ENCODE measurements at regions not wholly inside any gene's neighbourhood (a gene's known extent, or its start where the extent isn't known, plus 50 kb on each side); places are given as distances from the start of the nearest gene placed in this dataset.

DNA sequence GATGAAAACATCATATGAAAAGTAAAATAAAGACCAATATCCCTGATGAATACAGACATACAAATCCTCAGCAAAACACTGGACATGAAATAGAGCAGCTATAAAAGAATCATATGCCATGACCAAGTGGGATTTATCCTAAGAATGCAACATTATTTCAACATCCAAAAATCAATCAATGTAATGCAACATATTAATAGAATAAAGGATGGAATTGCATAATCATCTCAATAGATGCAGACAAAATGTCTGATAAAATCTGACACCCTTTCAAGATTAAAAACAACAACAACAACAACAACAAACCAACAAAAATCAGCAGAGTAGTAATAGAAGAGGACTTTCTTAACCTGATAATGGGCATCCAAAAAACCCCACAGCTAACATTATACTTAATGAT lies 63.8 kb upstream of the IL1R1 start:
- H3K4me3 Mint-ChIP-seq: no peak overlapping the region
- POLR2A ChIA-PET: no interaction called here
- H3K9me3 Mint-ChIP-seq: peaks cover 4% of the 10 kb centered on the region
- intact Hi-C loops (cut with micrococcal nuclease): no loop called here
- H3K27me3 Mint-ChIP-seq: peaks cover 2% of the 10 kb centered on the region
- H3K27ac Mint-ChIP-seq: no peak overlapping the region
- peaks cover 52% of the 10 kb centered on the region for H3K4me1 Mint-ChIP-seq (ENCODE audit: low read depth)
- CTCF ChIA-PET: interaction anchor here (0.6 to 1.7 kb wide), 3 partner anchors 15 to 277 kb away, joined by 3 to 5 read pairs (median 4); partner anchors contain the start of gene IL18R1
- DNase-seq: no peak
- peaks cover 3% of the 10 kb centered on the region for H3K36me3 Mint-ChIP-seq

- Mint-ChIP-seq H3K27me3 (no peaks in the 10 kb centered on the region), H3K4me3 (no peak overlapping the region), H3K9me3 (peaks cover 4% of the 10 kb centered on the region), H3K36me3 (peaks cover 3% of the 10 kb centered on the region), H3K4me1 (ENCODE audit: low read depth) (peaks cover 62% of the 10 kb centered on the region), H3K27ac (peak overlapping the region; percentile 85)
- POLR2A ChIA-PET: interaction anchor here (1.6 to 4.9 kb wide), 2 partner anchors 18 to 80 kb away, joined by 3 to 76 read pairs; no protein-coding TSS in a partner anchor
- CTCF ChIA-PET: interaction anchor here (0.6 to 1.4 kb wide), 4 partner anchors 17 to 197 kb away, joined by 3 read pairs; no protein-coding TSS in a partner anchor
- DNase-seq: no peak
- intact Hi-C loops (cut with micrococcal nuclease): loop anchor here (5.0 kb wide), 1 partner anchor 363 kb away; no protein-coding TSS in a partner anchor
These were observed 61.9 kb upstream of the IL1R1 start for GRCh38 chr2:102080451-102081242.

- Mint-ChIP-seq H3K4me3 (no peak overlapping the region), H3K27me3 (no peaks in the 10 kb centered on the region), H3K36me3 (peaks cover 3% of the 10 kb centered on the region), H3K4me1 (ENCODE audit: low read depth) (peaks cover 64% of the 10 kb centered on the region), H3K9me3 (peaks cover 4% of the 10 kb centered on the region), H3K27ac (peak overlapping the region; percentile 85)
- CTCF ChIA-PET: interaction anchor here (0.6 to 1.4 kb wide), 3 partner anchors 17 to 198 kb away, joined by 3 read pairs; no protein-coding TSS in a partner anchor
- intact Hi-C loops (cut with micrococcal nuclease): loop anchor here (5.0 kb wide), 1 partner anchor 364 kb away; no protein-coding TSS in a partner anchor
- no peak for DNase-seq
- POLR2A ChIA-PET: interaction anchor here (4.9 kb wide), 1 partner anchor 19 kb away, joined by 76 read pairs; no protein-coding TSS in a partner anchor
These were observed 61.4 kb upstream of the IL1R1 start for GRCh38 chr2:102081243-102081522.

- peak overlapping the region; percentile 85 for H3K27ac Mint-ChIP-seq
- H3K4me1 Mint-ChIP-seq (ENCODE audit: low read depth): peaks cover 64% of the 10 kb centered on the region
- no peaks in the 10 kb centered on the region for H3K27me3 Mint-ChIP-seq
- peaks cover 4% of the 10 kb centered on the region for H3K9me3 Mint-ChIP-seq
- ChIA-PET CTCF (interaction anchor here (0.7 to 2.1 kb wide), 4 partner anchors 18 to 198 kb away, joined by 3 to 9 read pairs (median 4); no protein-coding TSS in a partner anchor), POLR2A (interaction anchor here (4.9 kb wide), 1 partner anchor 19 kb away, joined by 76 read pairs; no protein-coding TSS in a partner anchor)
- no peak overlapping the region for H3K4me3 Mint-ChIP-seq
- intact Hi-C loops (cut with micrococcal nuclease): loop anchor here (2.0 to 5.0 kb wide), 3 partner anchors 61 to 364 kb away; no protein-coding TSS in a partner anchor
- peaks cover 3% of the 10 kb centered on the region for H3K36me3 Mint-ChIP-seq
- DNase-seq: no peak
These were observed 60.9 kb upstream of the IL1R1 start for GRCh38 chr2:102081606-102082005.

- intact Hi-C loops (cut with micrococcal nuclease): loop anchor here (1.0 to 5.0 kb wide), 14 partner anchors 13 to 365 kb away; no protein-coding TSS in a partner anchor
- peak overlapping the region; percentile 57 for H3K4me3 Mint-ChIP-seq
- POLR2A ChIA-PET: interaction anchor here (0.7 to 4.9 kb wide), 20 partner anchors 9 to 254 kb away, joined by 3 to 76 read pairs (median 4); partner anchors contain the start of gene IL1R1
- H3K27ac Mint-ChIP-seq: peak overlapping the region; percentile 92
- CTCF ChIA-PET: interaction anchor here (0.5 to 2.4 kb wide), 14 partner anchors 18 to 356 kb away, joined by 3 to 19 read pairs (median 4); no protein-coding TSS in a partner anchor
- DNase-seq: peak; percentile 80
- H3K4me1 Mint-ChIP-seq (ENCODE audit: low read depth): peaks cover 64% of the 10 kb centered on the region
- peaks cover 8% of the 10 kb centered on the region for H3K9me3 Mint-ChIP-seq
- H3K27me3 Mint-ChIP-seq: no peaks in the 10 kb centered on the region
- H3K36me3 Mint-ChIP-seq: peaks cover 3% of the 10 kb centered on the region
These were observed 59.8 kb upstream of the IL1R1 start for GRCh38 chr2:102082571-102083392.

DNA sequence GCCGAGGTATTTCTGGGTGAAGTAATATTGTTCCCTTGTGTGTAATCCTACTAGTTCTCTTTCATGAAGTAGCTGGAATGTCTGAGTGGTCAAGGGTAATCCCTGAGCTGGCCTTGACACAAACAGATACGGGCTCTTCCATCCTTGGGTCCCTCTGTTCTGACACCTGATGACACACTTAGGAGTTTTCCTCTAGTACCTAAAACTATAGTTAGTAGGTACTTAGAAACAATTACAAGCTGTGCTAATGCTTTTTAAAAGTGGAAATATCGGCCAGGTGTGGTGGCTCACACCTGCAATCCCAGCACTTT lies 59.2 kb upstream of the IL1R1 start:
- peak overlapping the region; percentile 57 for H3K4me3 Mint-ChIP-seq

GRCh38 chr2:102084651-102085050 lies 57.9 kb upstream of the IL1R1 start:
- H3K4me1 Mint-ChIP-seq (ENCODE audit: low read depth): peaks cover 56% of the 10 kb centered on the region
- no peaks in the 10 kb centered on the region for H3K27me3 Mint-ChIP-seq
- intact Hi-C loops (cut with micrococcal nuclease): loop anchor here (5.0 kb wide), 1 partner anchor 367 kb away; no protein-coding TSS in a partner anchor
- ChIA-PET CTCF (interaction anchor here (2.4 kb wide), 1 partner anchor 156 kb away, joined by 15 read pairs; no protein-coding TSS in a partner anchor), POLR2A (interaction anchor here (2.8 to 4.9 kb wide), 2 partner anchors 20 to 22 kb away, joined by 28 to 76 read pairs; no protein-coding TSS in a partner anchor)
- H3K9me3 Mint-ChIP-seq: peaks cover 11% of the 10 kb centered on the region
- no peak overlapping the region for H3K4me3 Mint-ChIP-seq
- H3K36me3 Mint-ChIP-seq: peaks cover 3% of the 10 kb centered on the region
- no peak overlapping the region for H3K27ac Mint-ChIP-seq
- no peak for DNase-seq

More for the DNA sequence above, 59.2 kb upstream of the IL1R1 start:
- peaks cover 3% of the 10 kb centered on the region for H3K36me3 Mint-ChIP-seq
- peaks cover 11% of the 10 kb centered on the region for H3K9me3 Mint-ChIP-seq
- H3K27me3 Mint-ChIP-seq: no peaks in the 10 kb centered on the region
- POLR2A ChIA-PET: interaction anchor here (0.6 to 4.9 kb wide), 18 partner anchors 9 to 253 kb away, joined by 3 to 76 read pairs (median 4); partner anchors contain the start of gene IL1R1
- peak overlapping the region; percentile 92 for H3K27ac Mint-ChIP-seq
- CTCF ChIA-PET: interaction anchor here (0.5 to 2.4 kb wide), 13 partner anchors 17 to 273 kb away, joined by 3 to 19 read pairs (median 4); no protein-coding TSS in a partner anchor
- peaks cover 64% of the 10 kb centered on the region for H3K4me1 Mint-ChIP-seq (ENCODE audit: low read depth)
- DNase-seq: no peak
- intact Hi-C loops (cut with micrococcal nuclease): loop anchor here (1.0 to 5.0 kb wide), 14 partner anchors 12 to 366 kb away; no protein-coding TSS in a partner anchor

- Mint-ChIP-seq H3K36me3 (peaks cover 3% of the 10 kb centered on the region), H3K4me1 (ENCODE audit: low read depth) (peaks cover 51% of the 10 kb centered on the region), H3K27me3 (no peaks in the 10 kb centered on the region), H3K4me3 (no peak overlapping the region), H3K27ac (no peak overlapping the region), H3K9me3 (peaks cover 13% of the 10 kb centered on the region)
- CTCF ChIA-PET: no interaction called here
- POLR2A ChIA-PET: interaction anchor here (1.0 kb wide), 1 partner anchor 23 kb away, joined by 5 read pairs; no protein-coding TSS in a partner anchor
- intact Hi-C loops (cut with micrococcal nuclease): no loop called here
- no peak for DNase-seq
These were observed 57.3 kb upstream of the IL1R1 start for GRCh38 chr2:102085238-102085637.

DNA sequence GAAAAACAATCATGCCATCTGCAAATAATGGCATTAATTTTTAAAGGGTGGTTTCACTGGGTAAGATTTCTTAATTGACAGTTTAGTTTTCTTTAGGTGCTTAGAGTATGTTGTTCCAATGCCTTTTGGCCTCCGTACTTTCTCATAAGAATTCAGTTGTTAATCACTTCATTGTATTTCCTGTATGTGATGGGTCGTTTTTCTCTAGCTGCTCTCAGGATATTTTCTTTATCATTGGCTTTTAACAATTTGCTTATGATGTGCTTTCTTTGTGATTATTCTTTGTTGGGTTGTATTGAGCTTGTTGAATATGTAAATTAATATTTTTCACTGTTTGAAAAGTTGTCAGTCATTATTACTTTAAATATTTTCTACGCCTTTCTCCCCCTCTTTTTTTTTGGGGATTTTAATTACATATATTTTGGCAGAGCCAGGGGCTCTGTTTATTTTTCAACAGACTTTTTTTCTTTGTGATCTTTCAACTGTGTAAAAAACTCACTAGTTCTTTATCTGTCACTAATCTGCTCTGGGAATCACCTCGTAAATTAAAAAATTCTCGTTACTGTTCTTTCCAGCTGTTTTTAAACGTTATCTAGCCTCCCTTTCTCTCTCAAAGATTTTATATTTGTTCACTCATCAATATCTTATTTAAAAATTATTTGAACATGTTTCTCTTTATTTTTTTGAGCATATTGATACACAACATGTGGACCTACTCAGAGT lies 56.2 kb upstream of the IL1R1 start:
- H3K27me3 Mint-ChIP-seq: no peaks in the 10 kb centered on the region
- peaks cover 18% of the 10 kb centered on the region for H3K9me3 Mint-ChIP-seq
- peaks cover 40% of the 10 kb centered on the region for H3K4me1 Mint-ChIP-seq (ENCODE audit: low read depth)
- POLR2A ChIA-PET: interaction anchor here (0.7 to 1.0 kb wide), 2 partner anchors 18 to 24 kb away, joined by 3 to 5 read pairs; no protein-coding TSS in a partner anchor
- peaks cover 8% of the 10 kb centered on the region for H3K36me3 Mint-ChIP-seq
- H3K4me3 Mint-ChIP-seq: no peak overlapping the region
- intact Hi-C loops (cut with micrococcal nuclease): no loop called here
- CTCF ChIA-PET: interaction anchor here (1.0 kb wide), 1 partner anchor 66 kb away, joined by 3 read pairs; no protein-coding TSS in a partner anchor
- no peak overlapping the region for H3K27ac Mint-ChIP-seq
- no peak for DNase-seq

DNA sequence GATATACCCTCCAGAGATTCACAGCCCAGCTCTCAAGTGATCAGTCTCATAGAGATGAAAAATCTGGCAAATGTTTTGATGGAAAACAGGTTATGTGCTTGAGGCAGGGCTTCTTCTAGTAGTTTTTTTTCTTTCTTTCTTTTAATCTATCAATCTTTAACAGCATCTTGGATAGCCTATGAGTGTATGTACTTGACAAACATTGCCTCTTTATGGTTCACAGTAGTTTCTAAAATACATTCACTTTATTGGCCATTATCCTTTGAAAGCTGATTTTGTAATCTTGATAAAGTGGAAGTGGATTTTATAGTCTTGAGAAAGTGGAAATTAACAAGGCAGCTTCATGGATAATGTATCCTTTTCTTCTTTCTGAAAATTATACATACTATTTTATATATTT lies 51.4 kb upstream of the IL1R1 start:
- intact Hi-C loops (cut with micrococcal nuclease): no loop called here
- ChIA-PET POLR2A (no interaction called here), CTCF (interaction anchor here (1.1 to 1.8 kb wide), 3 partner anchors 71 to 150 kb away, joined by 3 to 6 read pairs (median 5); no protein-coding TSS in a partner anchor)
- Mint-ChIP-seq H3K4me3 (no peak overlapping the region), H3K36me3 (peaks cover 8% of the 10 kb centered on the region), H3K4me1 (ENCODE audit: low read depth) (peaks cover 6% of the 10 kb centered on the region), H3K27ac (no peak overlapping the region), H3K27me3 (peaks cover 1% of the 10 kb centered on the region), H3K9me3 (peaks cover 18% of the 10 kb centered on the region)
- no peak for DNase-seq

DNA sequence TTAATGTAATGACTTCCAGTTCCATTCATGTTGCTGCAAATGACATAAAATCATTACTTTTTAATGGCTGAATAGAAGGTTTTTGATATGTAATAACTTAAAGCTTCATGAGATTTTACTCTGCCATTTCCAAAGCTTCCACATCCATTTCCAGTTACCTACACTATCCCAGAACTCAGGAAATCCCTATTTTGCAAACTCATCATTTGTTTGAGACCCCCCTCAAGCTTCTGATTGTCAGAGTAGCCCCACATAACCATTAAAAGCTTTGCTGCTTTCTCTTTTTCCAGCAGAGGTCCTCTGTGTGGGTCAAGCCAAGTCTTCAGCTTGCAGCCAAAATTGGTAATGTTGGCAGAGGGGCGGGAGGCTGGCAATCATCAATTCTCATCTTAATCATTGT lies 50.6 kb upstream of the IL1R1 start:
- ChIA-PET CTCF (interaction anchor here (1.1 to 1.8 kb wide), 3 partner anchors 72 to 149 kb away, joined by 3 to 6 read pairs (median 5); no protein-coding TSS in a partner anchor), POLR2A (interaction anchor here (1.4 kb wide), 1 partner anchor 8 kb away, joined by 4 read pairs; no protein-coding TSS in a partner anchor)
- H3K36me3 Mint-ChIP-seq: peaks cover 8% of the 10 kb centered on the region
- no peak overlapping the region for H3K27ac Mint-ChIP-seq
- peaks cover 5% of the 10 kb centered on the region for H3K4me1 Mint-ChIP-seq (ENCODE audit: low read depth)
- H3K4me3 Mint-ChIP-seq: no peak overlapping the region
- DNase-seq: no peak
- H3K27me3 Mint-ChIP-seq: peaks cover 3% of the 10 kb centered on the region
- intact Hi-C loops (cut with micrococcal nuclease): no loop called here
- peaks cover 18% of the 10 kb centered on the region for H3K9me3 Mint-ChIP-seq

Measured in activated CD4-positive, alpha-beta memory T cell treated with anti-CD3 and anti-CD28 coated beads for 36 hours (primary cell).